K562 (cell line): ENCODE measurements at regions not wholly inside any gene's neighbourhood (a gene's known extent, or its start where the extent isn't known, plus 50 kb on each side); places are given as distances from the start of the nearest gene placed in this dataset.

ENCODE experiments used
- ATAC-seq: fragments of 200-7000 bp; cut with Tn5 transposase; 3 replicates; pipeline ENCODE4 v1.9.1; 2020; ENCODE audit warnings: moderate library complexity
- BruUV-seq: library from RNA; stranded (reverse); fragments of 400-500 nt; replicated peaks from 2 replicates; lab custom pipeline; 2021; lab: Mats Ljungman, UMichigan
- CTCF ChIA-PET: fragments of 300-600 bp; formaldehyde crosslinking; extraction: SDS; loops from one replicate; lab custom pipeline; 2021; ENCODE audit warnings: low intra/inter-chr PET ratio; lab: Yijun Ruan, JAX
- POLR2A ChIA-PET: fragments of 300-600, 350-650 bp; sonication (Branson Sonifier 250); formaldehyde crosslinking; extraction: SDS; loops from one replicate; lab custom pipeline; 2021; ENCODE audit warnings: antibody characterized with exemption, inconsistent platforms; lab: Yijun Ruan, JAX
- DNase-seq, 4 experiments: peaks; one replicate each; pipeline versions ENCODE4 v3.0.0 to v3.0.0-alpha.2; 2011 to 2018; ENCODE audit warnings: low spot score in 3 of 4, mixed read lengths in 3 of 4; ENCODE audit errors: extremely low read depth in 1 of 4
- FAIRE-seq: peaks from 2 replicates; lab custom pipeline; 2011; peaks lifted over from hg19 to GRCh38; lab: Jason Lieb, UNC
- H2AFZ ChIP-seq: 2 replicates; pipeline ENCODE4 v1.6.0; 2011; ENCODE audit warnings: low read depth, low read length, control low read depth, inconsistent platforms
- H3K27ac ChIP-seq: fragments of 200-600 bp; 3 replicates; pipeline ENCODE4 v1.8.0; 2011; ENCODE audit warnings: low read depth, mild to moderate bottlenecking, control low read depth, inconsistent platforms, low read length, moderate library complexity, mixed read lengths; ENCODE audit errors: extremely low read depth
- H3K27me3 ChIP-seq, 2 experiments: fragments of 300-600 bp in 1 of 2; 2 replicates in 1 of 2; 3 replicates in 1 of 2; pipeline versions ENCODE4 v1.6.0 to v1.8.0; 2011; ENCODE audit warnings: inconsistent platforms in 2 of 2, low read length in 2 of 2, mild to moderate bottlenecking in 1 of 2, mixed read lengths in 1 of 2, moderate library complexity in 1 of 2; ENCODE audit not compliant: control insufficient read depth in 2 of 2, insufficient read depth in 2 of 2
- H3K36me3 ChIP-seq: fragments of 300-600 bp; 3 replicates; pipeline ENCODE4 v1.8.0; 2011; ENCODE audit warnings: mild to moderate bottlenecking, low read length, inconsistent platforms; ENCODE audit not compliant: control insufficient read depth, insufficient read depth
- H3K4me1 ChIP-seq, 2 experiments: fragments of 200-600 bp in 1 of 2; replicated peaks in 1 of 2; 2 replicates in 1 of 2; 3 replicates in 1 of 2; pipeline versions ENCODE4 v1.5.1 to v1.8.0; 2011; ENCODE audit warnings: inconsistent platforms in 2 of 2, low read length in 2 of 2, mild to moderate bottlenecking in 1 of 2, mixed read lengths in 1 of 2, moderate library complexity in 1 of 2; ENCODE audit not compliant: control insufficient read depth in 2 of 2, insufficient read depth in 2 of 2
- H3K4me2 ChIP-seq: 2 replicates; pipeline ENCODE4 v1.6.1; 2011; ENCODE audit warnings: low read length, control low read depth, inconsistent platforms, mixed read lengths; ENCODE audit not compliant: insufficient read depth
- H3K4me3 ChIP-seq: fragments of 200-600 bp; sonication (generic), shearing (Covaris generic); 2 replicates; pipeline ENCODE4 v1.5.1; 2016; ENCODE audit warnings: control low read depth, inconsistent platforms
- H3K79me2 ChIP-seq: fragments of 200-600 bp; 3 replicates; pipeline ENCODE4 v1.8.0; 2011; ENCODE audit warnings: low read length, inconsistent platforms; ENCODE audit not compliant: control insufficient read depth, insufficient read depth
- H3K9ac ChIP-seq, 2 experiments: 2 replicates each; pipeline versions ENCODE4 v1.6.0 to v1.6.1; 2011; ENCODE audit warnings: low read depth in 2 of 2, low read length in 2 of 2, control low read depth in 1 of 2, inconsistent platforms in 1 of 2, mild to moderate bottlenecking in 1 of 2, mixed read lengths in 1 of 2; ENCODE audit not compliant: insufficient read depth in 1 of 2
- H3K9me1 ChIP-seq: one replicate; pipeline ENCODE4 v1.6.0; 2011; ENCODE audit warnings: inconsistent platforms, mild to moderate bottlenecking, low read length, moderate library complexity; ENCODE audit not compliant: control insufficient read depth, insufficient read depth
- H3K9me3 ChIP-seq: replicated peaks from 2 replicates; pipeline ENCODE4 v1.5.1; 2011; ENCODE audit warnings: low read depth, low read length, inconsistent platforms; ENCODE audit not compliant: control insufficient read depth, insufficient read depth
- H4K20me1 ChIP-seq: replicated peaks from 2 replicates; pipeline ENCODE4 v1.6.1; 2011; ENCODE audit warnings: low read length, inconsistent platforms, mixed read lengths; ENCODE audit not compliant: control insufficient read depth, insufficient read depth
- EWSR1 ChIP-seq: fragments of 450-650 bp; IDR thresholded peaks from 2 replicates; pipeline ENCODE4 v1.6.1; 2018; ENCODE audit warnings: borderline replicate concordance, mild to moderate bottlenecking, low read depth, moderate library complexity; ENCODE audit not compliant: partially characterized antibody
- HNRNPLL ChIP-seq: fragments of 200-400 bp; formaldehyde crosslinking; IDR thresholded peaks from 2 replicates; pipeline ENCODE4 v1.6.1; 2017; ENCODE audit warnings: low read length, low read depth, mild to moderate bottlenecking; ENCODE audit not compliant: poor library complexity, severe bottlenecking
- ZNF384 ChIP-seq: IDR thresholded peaks from 2 replicates; pipeline ENCODE4 v1.6.1; 2012; ENCODE audit warnings: low read depth, low read length, improper control_type of control experiment
- ZNF445 ChIP-seq: fragments of 250-450 bp; sonication (Bioruptor Pico); IDR thresholded peaks from 2 replicates; pipeline ENCODE4 v1.4.0; 2020; ENCODE audit warnings: low read depth, mild to moderate bottlenecking, moderate library complexity
- WGBS: fragments of 100-300 bp; shearing (Covaris generic); methylation state at CpG from one replicate; pipeline ENCODE4 v1.1.6; 2016; ENCODE audit warnings: low coverage, mixed read lengths; ENCODE audit not compliant: insufficient coverage; ENCODE audit errors: missing lambda C conversion rate; 5-methylcytosine and 5-hydroxymethylcytosine counted together
- in situ Hi-C: fragments of 300-500 bp; cut with MboI; formaldehyde crosslinking; loops from 4 replicates; pipeline ENCODE4 v1.15.0; 2018; ENCODE audit warnings: inconsistent platforms, mixed read lengths
- intact Hi-C: fragments of 100-400 bp; cut with micrococcal nuclease; formaldehyde crosslinking; loops from 2 replicates; pipeline ENCODE4 v1.14.2; 2022
- TF ChIP-seq, protein P1 (sequence below): fragments of 450-650 bp; IDR thresholded peaks from 2 replicates; pipeline ENCODE4 v1.6.1; 2017; ENCODE audit warnings: antibody characterized with exemption, mild to moderate bottlenecking
- TF ChIP-seq, protein P2 (sequence below): fragments of 250-450 bp; sonication (Bioruptor Pico); IDR thresholded peaks from 2 replicates; pipeline ENCODE4 v1.5.1; 2021; ENCODE audit warnings: mild to moderate bottlenecking

DNA sequence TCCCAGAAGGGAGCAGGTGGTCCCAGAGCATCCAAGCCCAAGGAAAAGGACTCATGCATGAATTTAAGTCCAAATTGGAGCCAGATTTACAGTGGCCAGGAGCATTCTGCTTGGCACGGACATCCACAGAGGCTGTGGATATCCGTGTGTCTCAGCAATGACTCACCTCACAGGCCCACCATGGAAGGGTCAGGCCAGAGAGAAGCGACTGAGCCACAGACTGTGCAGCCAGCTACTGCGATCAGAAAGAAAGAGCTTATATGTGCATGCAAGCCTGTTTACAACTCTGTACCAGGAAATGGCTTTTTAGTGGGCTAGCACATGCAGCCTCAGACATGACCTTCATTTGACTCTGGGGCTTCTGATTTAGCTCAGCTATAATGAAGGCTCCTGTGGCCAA lies 231.0 kb downstream of the C16orf95 start:
- intact Hi-C loops (no loop called here), in situ Hi-C loops (no loop called here)
- ChIA-PET POLR2A (interaction anchor here (0.7 kb wide), 1 partner anchor 33 kb away, joined by 3 read pairs; no protein-coding TSS in a partner anchor), CTCF (no interaction called here)
- Histone ChIP-seq H3K4me1 (no peaks in the 10 kb centered on the region), H3K9me1 (no peaks in the 10 kb centered on the region), H3K27ac (no peak overlapping the region), H3K4me2 (no peak overlapping the region), H3K79me2 (no peaks in the 10 kb centered on the region), H3K9me3 (peaks cover under 1% of the 10 kb centered on the region; the same call in 1 of the 2 replicates), H3K27me3 (no peaks in the 10 kb centered on the region; a peak in 1 of 5 replicates), H3K9ac (no peak overlapping the region), H4K20me1 (no peaks in the 10 kb centered on the region), H3K4me3 (no peak overlapping the region), H2AFZ (no peak overlapping the region), H3K36me3 (no peaks in the 10 kb centered on the region)
- BruUV-seq: no TSS peak
- TF ChIP-seq EWSR1 (no peak), ZNF384 (no peak), HNRNPLL (no peak), ZNF445 (no peak)
- TF ChIP-seq, protein P1, sequence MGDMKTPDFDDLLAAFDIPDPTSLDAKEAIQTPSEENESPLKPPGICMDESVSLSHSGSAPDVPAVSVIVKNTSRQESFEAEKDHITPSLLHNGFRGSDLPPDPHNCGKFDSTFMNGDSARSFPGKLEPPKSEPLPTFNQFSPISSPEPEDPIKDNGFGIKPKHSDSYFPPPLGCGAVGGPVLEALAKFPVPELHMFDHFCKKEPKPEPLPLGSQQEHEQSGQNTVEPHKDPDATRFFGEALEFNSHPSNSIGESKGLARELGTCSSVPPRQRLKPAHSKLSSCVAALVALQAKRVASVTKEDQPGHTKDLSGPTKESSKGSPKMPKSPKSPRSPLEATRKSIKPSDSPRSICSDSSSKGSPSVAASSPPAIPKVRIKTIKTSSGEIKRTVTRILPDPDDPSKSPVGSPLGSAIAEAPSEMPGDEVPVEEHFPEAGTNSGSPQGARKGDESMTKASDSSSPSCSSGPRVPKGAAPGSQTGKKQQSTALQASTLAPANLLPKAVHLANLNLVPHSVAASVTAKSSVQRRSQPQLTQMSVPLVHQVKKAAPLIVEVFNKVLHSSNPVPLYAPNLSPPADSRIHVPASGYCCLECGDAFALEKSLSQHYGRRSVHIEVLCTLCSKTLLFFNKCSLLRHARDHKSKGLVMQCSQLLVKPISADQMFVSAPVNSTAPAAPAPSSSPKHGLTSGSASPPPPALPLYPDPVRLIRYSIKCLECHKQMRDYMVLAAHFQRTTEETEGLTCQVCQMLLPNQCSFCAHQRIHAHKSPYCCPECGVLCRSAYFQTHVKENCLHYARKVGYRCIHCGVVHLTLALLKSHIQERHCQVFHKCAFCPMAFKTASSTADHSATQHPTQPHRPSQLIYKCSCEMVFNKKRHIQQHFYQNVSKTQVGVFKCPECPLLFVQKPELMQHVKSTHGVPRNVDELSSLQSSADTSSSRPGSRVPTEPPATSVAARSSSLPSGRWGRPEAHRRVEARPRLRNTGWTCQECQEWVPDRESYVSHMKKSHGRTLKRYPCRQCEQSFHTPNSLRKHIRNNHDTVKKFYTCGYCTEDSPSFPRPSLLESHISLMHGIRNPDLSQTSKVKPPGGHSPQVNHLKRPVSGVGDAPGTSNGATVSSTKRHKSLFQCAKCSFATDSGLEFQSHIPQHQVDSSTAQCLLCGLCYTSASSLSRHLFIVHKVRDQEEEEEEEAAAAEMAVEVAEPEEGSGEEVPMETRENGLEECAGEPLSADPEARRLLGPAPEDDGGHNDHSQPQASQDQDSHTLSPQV: no peak
- TF ChIP-seq, protein P2, sequence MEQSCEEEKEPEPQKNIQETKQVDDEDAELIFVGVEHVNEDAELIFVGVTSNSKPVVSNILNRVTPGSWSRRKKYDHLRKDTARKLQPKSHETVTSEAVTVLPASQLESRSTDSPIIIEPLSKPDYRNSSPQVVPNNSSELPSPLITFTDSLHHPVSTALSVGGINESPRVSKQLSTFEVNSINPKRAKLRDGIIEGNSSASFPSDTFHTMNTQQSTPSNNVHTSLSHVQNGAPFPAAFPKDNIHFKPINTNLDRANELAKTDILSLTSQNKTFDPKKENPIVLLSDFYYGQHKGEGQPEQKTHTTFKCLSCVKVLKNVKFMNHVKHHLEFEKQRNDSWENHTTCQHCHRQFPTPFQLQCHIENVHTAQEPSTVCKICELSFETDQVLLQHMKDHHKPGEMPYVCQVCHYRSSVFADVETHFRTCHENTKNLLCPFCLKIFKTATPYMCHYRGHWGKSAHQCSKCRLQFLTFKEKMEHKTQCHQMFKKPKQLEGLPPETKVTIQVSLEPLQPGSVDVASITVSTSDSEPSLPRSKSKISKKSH (CRISPR knock-in tag): no peak
- no peak for ATAC-seq
- 1% methylated on average over 4 of the region's 4 CpGs for WGBS
- no peak for DNase-seq
- FAIRE-seq: no peak
